Panc1 (cell line): ENCODE measurements at regions not wholly inside any gene's neighbourhood (a gene's known extent, or its start where the extent isn't known, plus 50 kb on each side); places are given as distances from the start of the nearest gene placed in this dataset.

Experiments
- POLR2AphosphoS5 ChIP-seq: IDR thresholded peaks from 2 replicates; pipeline ENCODE4 v1.6.1; 2012; ENCODE audit warnings: mild to moderate bottlenecking, low read depth, low read length, moderate library complexity
- TF ChIP-seq, protein P1 (sequence below): fragments of 450-650 bp; IDR thresholded peaks from 2 replicates; pipeline ENCODE4 v1.5.1; 2017; ENCODE audit warnings: mild to moderate bottlenecking

DNA sequence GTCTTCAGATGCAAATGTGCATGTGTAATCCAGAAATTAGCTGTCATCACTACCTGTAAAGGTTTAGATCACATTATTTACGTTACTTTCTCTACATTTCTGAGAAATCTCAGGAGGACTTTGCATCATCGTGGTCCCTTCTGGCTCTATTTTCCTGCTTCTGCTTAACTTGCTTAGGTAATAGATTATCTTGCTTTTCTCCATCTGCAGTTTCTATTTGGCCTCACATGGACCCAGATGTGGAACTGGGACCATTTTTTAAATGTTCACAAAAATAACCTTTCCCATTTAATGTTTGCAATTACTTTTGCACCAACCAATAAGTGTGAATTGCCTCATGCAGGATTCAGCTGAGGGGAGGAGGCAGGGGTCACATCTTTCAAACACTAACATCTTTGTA is 278.4 kb upstream of the SEMA3C start:
- no peak for TF ChIP-seq POLR2AphosphoS5
- TF ChIP-seq, protein P1, sequence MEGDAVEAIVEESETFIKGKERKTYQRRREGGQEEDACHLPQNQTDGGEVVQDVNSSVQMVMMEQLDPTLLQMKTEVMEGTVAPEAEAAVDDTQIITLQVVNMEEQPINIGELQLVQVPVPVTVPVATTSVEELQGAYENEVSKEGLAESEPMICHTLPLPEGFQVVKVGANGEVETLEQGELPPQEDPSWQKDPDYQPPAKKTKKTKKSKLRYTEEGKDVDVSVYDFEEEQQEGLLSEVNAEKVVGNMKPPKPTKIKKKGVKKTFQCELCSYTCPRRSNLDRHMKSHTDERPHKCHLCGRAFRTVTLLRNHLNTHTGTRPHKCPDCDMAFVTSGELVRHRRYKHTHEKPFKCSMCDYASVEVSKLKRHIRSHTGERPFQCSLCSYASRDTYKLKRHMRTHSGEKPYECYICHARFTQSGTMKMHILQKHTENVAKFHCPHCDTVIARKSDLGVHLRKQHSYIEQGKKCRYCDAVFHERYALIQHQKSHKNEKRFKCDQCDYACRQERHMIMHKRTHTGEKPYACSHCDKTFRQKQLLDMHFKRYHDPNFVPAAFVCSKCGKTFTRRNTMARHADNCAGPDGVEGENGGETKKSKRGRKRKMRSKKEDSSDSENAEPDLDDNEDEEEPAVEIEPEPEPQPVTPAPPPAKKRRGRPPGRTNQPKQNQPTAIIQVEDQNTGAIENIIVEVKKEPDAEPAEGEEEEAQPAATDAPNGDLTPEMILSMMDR, result no peak
